HG03045 (cell line): ENCODE measurements at regions not wholly inside any gene's neighbourhood (a gene's known extent, or its start where the extent isn't known, plus 50 kb on each side); places are given as distances from the start of the nearest gene placed in this dataset.
"Not testable (repeated sequence)": the region's sequence is repeated elsewhere in the genome, so short reads cannot be mapped to it uniquely, and the experiment has no call there.

Source experiments
- ATAC-seq: cut with Tn5 transposase; IDR thresholded peaks from one replicate; pipeline ENCODE4 v1.9.1; 2021; ENCODE audit warnings: mild to moderate bottlenecking, moderate library complexity; ENCODE audit not compliant: unreplicated experiment

DNA sequence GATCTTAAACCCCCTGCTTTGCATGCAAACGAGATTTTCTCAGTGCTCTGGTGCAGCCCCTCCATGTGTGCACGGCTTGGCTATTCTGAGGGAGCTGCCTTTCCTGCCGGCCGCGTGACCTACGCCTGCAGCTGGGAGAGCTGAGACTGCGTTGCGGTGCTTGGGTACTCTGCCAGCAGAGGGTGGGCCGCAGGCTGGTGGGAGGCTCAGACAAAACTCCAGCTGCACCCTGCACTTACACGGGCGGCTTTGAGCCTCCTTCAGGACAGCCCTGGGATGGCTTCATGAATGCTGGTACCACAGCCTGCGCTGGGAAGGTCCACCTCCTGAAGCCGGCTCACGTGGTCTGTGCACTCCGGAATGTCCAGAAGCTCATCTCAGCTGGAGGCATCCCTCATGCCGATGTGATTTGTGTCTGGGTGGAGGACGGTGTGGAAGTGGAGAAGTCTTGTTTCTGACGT is 223.7 kb downstream of the DLL1 start:
- ATAC-seq: no peak

DNA sequence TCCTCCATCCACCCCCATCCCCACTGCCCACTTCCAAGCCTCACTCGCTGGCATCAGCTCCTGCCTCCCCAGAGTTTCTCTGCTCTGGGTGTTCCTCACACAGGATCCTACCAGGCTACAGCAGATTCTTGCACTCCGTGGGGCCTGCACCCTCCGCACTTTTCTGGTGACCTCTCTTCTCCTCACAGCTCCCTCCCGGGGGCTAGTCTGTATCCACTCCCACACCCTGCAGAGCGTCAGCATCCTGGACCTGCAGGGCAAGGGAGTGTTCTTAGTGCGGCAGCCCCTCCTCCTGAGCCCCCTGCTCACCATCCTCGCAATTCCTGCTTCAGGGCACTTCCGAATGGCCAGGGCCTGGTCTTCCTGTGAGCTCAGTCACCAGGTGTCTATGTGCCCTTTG is 224.2 kb downstream of the DLL1 start:
- no peak for ATAC-seq

DNA sequence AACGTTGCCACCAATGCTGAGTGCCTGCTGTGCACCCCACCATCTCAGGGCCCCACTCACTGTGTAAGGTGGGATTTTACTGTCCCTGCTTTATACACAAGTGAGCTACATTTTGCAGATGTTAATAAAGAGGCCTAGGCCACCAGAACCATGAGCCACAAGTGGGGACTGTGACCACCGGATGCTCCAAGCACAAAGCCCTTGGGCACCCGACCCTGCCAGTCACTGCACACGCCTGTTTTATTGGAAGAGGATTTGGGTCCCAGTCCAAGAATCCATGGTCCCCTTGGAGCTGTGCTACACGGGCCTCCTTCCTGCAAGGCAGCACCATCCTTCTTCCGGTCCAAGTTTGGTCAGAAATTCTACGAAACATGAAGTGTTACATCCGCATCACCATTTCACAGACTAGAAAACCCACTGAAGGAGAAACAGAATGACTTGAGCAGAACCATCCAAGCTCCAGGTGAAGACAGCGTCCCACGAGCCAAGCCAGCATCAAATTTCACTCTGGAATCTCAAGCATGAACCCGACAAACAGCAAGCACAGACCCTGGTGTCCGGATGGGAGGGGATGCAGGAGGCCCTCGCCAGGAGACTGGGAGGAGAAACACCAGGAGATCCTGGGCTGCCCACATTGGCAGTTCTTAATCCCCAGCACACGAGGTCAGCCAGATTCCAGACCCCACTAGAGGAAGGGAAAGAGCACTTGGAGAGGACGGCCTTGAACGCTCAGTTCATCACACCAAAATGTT is 226.9 kb downstream of the DLL1 start:
- ATAC-seq: no peak

DNA sequence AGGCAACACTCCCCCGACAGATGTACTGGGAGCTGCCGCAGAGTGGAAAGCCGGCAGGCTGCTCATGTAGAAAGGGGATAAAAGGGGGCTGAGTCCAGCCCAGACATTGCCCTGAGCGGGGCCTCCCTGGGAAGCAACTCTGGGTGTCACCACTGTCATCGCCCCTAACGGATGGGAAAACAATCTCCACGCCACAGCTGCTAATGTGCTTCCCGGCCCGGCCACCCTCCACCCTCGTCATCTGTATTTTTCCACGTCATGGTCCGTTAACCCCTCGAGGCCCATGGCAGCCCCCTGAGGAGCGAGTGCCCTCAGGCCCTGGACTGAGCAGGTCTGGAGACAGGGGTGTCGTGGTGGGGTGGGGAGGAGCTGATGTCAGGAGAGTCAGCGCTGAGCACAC is 227.4 kb downstream of the DLL1 start:
- no peak for ATAC-seq

DNA sequence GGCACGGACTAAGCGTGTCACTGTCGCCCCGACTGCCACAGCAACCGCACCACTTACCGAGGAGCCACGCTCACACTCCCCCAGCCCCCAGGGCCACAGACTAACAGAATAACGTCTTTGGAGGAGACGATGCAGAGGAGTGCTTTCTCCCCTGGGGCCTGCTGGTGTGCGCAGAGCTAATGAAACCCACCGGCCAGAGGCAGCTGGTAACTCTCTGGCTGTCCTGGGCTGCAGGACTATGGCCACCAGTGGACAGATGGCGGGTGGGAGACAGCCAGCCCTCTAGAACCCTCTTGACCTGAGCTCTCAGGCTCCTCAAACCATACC is 228.0 kb downstream of the DLL1 start:
- ATAC-seq: no peak

DNA sequence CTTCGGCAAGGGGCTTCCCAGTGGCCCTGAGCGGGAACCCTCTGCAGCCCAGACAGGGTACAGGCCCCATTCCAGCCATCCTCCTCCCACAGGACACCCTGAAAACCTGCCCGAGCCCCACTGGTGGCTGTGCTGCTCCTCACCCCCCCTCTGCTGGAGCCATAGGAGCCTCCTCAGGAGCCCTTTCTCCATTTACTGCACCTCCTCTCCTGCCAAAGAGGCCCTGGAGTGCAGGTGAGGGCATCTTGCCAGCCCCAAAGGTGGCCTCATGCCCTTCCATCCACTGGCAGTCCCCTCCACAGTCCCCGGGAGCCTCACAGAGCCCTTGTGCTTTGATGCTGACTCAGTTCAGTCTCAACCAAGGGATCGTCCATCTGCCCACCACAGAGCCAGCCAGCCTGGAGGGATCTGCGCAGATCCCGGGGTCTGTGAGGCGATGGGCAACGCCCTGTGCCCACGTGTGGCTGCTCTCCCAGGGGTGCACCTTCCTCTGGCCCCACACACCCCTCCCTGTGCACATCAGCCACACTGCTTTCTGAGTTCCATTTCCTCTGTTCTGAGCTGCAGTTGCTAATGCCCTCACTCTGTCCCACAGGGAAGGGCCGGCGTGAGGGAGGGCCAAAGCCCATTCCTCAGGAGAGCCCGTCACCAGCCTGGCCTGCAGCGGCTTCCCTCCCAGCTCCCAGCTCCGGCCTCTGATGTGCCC is 228.5 kb downstream of the DLL1 start:
- ATAC-seq: no peak

DNA sequence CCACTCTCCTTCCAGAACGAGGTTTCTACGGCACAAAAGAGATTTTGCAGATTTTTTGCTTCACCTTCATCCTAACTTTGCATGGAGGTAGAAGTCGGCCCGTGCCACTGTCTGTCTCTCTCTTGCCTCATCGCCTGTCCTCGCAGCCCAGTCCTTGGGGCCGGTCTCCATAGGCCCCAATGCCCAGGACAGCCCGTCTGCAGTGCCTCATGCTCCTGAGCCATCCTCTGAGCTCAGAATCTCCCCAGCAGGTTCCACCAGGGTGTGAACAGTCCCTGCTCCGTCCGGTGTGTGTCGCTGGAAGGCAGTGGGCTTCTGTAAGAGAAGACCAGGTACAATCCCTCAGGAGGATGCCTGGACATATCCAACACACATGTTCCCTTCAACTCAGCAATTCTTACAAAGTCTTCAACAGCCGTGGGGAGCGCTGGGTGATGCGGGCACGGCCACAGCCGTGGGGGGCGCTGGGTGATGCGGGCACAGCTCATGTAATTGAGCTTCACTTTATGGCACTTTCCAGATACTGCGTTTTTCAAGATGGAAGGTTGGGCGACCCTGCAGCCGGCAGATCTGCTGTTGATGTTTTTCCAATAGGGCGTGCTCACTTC is 231.9 kb downstream of the DLL1 start:
- ATAC-seq: no peak

DNA sequence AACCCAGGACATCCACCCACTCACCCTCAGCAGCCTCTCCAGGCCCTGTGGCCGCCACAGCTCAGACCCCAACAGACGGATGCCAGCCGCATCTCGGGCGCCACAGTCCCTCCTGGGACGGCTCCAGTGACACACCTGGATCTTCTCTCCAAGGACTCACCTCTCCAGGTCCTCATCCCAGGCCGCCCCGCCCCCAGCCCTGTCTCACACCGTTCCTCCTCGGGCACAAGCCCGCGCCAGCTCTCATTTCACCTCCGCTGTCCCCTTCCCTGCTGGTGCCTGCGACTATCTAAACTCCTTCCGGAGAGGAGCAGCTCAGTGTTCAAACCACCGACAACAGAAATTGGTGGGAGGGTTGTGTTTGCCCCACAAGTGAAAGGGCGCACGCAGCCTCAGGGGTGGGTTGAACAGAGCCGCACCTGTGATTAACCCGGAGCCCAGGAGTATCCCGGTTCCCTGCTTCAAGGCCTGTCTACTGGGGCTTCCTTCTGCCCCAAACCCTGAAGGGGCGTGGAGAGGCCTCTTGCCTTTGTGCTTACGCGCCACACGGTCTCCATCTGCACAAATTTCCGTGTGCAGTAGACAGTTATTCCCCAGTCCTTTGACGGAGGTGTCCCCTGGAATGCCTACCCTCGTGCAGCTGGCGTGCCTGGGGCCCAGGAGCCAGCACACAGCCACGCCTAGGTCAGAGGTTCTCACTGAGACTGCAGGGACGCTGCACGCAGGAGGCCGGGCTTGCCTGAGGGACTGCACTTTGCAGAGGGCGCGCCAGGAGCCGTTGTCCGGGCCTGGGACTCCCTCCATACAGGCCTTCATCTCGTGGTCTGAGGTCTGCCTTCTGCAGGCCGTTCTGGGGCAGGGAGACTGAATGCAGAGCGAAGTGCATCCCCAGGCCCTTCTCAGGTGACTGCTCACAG is 232.7 kb downstream of the DLL1 start:
- ATAC-seq: no peak

DNA sequence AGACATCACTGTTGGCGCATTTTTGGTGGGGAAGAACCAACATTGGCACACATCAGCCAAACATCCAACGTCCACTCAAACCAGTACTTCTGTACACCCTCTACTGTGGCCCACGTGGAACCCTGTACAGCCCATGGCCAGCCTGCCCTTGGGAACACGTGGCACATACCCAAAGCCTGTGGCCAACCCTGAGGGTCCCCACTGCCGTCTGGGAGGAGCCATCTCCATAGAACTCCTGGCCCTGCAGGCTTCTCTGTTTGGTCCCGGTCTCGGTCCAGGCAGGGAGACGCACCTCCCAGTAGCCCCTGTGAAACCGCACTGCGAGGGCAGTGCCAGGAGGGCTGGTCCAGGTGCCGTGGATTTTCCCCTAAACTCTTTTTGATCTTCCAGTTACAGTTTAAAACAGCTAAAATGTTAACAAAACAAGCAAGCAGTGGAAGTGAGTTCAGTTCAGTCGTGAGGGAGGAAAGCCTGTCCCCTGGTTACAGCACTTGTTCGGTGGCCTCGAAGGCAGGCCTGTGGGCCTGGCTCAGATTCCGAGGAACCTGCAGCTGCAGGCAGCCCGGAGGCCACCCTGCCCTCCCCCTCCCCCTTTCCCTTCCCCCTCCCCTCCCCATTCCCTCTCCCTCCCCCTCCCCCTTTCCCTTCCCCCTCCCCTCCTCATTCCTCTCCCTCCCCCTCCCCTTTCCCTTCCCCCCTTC is 233.7 kb downstream of the DLL1 start:
- ATAC-seq: no peak

DNA sequence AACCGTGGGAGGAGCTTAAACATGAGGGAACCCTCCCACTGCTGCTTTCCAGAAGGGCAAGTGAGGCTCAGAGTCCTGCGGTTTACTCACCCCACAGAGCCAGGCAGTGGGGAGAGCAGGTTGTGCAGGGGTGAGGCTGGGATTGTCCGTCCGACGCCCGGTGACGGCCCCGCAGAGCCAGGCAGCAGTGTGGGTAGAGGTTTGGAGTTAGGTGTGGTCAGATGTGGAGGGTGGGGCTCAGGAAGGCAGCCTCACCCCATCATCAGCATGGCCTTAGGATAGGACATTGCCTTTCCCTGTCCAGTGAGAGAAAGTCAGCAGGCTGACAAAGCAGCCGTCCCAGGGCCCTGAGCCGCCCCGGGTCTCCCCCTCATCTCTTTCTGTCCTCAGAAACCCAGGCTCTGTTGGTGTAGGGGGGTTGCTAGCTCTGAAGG is 234.6 kb downstream of the DLL1 start:
- no peak for ATAC-seq

DNA sequence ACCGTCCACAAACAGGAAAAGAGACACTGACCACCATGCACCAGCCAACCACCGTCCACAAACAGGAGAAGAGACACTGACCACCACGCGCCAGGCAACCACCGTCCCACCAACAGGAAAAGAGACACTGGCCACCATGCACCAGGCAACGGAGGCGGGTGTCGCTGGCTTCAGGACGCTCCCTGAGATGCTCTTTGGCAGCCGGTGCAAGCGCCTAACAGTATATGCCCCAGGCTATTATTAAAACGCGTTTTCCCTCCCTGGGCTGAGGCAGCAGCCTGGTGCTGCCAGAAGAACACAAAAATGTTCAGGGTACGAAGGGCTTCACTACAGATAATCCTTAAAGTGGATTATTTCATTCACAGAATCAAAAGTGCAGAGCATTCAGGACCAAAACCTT is 235.1 kb downstream of the DLL1 start:
- not testable (repeated sequence) for ATAC-seq

DNA sequence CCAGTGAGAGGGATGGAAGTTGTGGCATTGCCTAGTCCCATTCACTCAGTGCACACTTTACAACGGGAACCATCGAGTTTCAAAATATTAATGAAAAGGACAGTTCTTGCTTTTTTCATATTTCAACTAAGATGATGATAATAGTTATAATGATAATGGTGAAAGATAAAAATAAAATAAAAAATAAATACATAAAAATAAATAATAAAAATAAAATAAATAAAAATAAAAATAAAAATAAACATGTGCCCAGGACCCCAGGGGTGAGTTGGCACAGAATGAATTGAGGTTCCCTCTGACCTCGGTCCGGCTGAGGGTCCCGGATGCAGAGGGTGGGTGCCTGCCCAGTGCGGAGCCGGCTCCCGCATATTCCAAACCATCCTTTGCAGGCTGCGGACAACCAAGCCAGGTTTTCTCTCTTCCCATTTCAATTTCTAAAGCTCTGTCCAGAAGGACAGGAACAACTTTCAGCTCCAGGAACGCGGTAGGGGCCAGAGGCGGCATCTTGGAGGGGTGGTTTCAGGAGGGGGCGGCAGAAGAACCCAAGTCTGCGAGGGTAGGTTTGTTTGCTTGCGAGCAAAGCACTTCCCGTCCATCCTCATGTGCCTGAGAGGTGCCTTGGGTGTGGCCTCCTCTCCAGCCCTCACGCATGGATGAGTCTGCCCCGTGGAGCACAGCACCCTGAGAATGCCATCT is 236.8 kb downstream of the DLL1 start:
- ATAC-seq: no peak

DNA sequence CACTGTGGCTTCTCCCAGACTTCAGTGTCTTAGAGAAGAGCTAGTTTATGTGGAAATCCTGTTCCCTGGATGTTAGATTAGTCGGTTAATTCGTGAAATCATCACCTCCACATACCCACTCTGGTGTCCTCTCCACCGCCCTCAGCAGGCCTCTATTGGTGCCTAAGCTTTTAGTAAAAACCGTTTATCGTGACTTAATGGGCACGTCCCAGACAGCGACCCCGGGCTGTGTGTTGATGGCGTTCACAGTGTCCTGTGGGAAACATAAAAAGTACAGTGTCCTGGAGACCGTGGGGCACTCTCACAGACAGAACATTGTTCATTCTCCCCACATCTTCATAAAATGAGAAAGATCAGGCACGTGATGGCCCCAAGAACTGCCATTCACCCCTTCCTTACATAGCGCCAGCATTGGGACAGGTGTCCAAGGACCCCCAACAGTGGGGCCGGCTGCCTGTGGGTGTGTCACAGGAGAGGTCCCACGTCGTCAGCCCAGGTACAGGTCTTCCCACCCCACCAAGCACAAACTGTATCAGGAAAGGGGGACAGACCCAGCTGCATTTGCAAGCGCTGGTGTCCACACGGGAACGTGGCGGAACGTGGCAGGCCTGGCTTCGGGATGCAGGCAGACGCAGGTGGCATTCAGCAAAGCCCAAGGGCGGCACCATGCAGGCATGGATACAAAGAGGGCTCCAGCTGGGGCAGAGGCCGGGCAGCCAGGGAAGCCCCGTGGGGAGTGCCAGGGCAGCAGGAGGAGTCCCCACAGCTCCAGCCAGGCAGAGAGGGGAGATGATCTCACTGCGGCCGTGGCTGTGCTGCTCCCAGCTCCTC is 237.7 kb downstream of the DLL1 start:
- ATAC-seq: no peak

DNA sequence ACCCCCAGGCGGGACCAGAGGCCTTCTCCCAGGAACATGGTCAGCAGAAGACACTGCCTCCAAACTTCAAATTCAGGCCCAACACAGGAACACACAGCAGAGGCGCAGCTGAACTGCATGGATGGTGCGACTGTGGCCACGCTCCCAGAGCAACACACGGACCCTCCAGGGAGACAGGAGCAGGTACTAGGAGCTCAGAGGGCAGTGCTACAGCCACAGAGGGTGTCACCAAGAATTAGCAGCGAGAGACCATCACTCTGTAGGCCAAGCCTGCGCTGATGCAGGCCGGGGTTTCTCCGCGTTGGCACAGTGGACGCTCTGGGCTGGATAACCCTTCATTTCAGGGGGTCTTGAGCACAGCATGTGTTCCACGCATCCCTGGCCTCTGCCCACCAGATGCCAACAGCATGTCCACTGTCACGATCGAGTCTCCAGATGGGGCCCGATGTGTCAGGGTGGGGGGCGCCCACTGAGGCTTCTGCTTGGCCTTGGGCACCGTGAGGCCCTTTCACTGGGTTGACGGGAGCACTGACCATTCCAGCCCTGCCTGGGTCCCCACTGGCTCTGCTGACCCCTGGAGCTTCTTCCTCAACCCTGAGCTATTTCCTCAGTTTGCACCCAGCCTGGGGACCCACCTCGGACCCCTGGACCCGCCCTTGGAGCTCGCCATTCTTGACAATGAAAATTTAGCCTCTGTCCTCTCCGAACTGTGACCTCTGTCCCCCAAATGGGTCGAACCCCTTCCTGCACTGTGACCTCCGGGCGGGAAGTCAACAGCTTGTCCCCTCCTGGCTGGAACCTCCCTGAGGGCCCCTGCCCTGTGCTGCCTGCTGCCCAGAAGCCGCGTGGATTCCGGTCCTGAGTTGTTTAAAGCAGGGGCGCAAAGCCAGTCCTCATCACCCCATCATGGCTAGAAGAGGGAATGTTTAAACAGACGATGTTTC is 239.4 kb downstream of the DLL1 start:
- no peak for ATAC-seq

DNA sequence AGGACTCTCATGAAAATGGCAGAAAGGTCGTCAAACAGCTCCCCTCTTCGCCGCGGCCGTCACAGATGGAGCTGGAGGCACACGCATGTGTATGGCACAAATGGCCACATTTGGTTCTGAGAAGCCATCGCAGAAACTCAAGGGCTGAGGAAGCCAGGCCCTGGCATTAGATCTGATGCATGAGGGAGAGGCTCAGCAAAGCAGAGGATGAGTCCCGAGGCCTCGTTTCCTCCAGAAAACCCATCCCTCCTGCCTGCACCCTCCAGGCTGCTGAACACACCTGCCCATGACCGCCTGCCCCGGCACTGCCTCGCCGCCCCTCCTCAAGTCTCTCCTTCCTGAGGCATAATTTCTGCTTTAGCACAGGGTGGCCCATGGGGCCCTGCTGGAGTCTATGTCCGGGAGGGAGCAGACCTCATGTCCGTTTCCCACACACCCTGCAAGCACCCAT is 240.3 kb downstream of the DLL1 start:
- no peak for ATAC-seq

DNA sequence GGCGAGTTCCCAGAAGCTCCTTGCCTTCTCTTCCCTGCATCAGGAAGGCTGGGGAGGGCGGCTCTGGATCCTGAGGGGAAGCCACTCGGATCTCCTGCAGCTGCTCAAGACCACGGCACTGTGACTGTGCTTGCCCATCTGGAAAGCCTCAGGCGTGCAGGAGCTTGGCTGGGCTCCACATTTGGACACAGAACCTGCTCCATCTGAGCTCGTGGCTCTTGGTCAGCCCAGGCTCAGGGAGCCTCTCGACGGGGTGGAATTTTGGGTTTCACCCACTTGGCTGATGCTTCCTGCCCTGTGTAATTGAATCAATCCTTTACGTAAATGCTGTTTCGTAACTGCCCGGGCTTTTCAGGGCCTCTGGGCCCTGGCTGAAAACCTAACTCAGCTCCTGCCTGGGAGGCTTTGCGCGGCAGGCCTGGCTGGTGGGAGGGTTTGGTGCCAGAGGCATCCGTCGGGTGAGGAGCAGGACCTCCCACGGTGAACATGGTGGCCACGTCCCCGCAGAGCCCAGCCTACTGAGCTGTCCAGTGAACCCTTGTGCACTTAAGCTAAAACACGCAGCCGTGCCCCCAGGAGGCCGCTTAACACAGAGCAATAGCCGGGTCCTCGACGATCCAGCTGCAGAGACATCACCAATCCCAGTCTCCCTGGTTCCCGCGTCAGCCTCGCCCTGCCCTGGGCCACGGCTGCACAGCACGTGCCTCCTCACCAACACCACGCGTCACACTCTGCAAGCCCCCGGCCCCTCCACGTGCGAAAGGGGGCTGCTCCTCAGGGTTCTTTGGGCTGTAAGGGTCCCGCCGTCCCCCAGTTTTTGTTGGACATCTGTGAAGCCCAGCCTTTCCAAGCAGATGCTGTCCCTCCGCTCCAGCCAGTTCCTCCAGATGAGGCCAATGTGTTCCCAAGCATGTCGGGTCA is 241.0 kb downstream of the DLL1 start:
- no peak for ATAC-seq
